Thoracic aorta (tissue), 2 donors: ENCODE measurements at regions not wholly inside any gene's neighbourhood (a gene's known extent, or its start where the extent isn't known, plus 50 kb on each side); places are given as distances from the start of the nearest gene placed in this dataset.

Experiments
- ATAC-seq: fragments of 150-250 bp; one replicate; pipeline ENCODE4 v1.8.0; 2017; ENCODE audit warnings: low read depth; ENCODE audit not compliant: insufficient number of reproducible peaks, low FRiP score
- DNase-seq: peaks from one replicate; pipeline ENCODE4 v3.0.0-alpha.2; 2020; ENCODE audit warnings: low spot score
- H3K27ac ChIP-seq, 2 donors: fragments of 200-600 bp; sonication (generic); 1 replicate in 1 of 2; 2 replicates in 1 of 2; pipeline ENCODE4 v1.5.1; 2016; ENCODE audit warnings: mild to moderate bottlenecking in 2 of 2, moderate library complexity in 2 of 2
- H3K27me3 ChIP-seq: fragments of 200-600 bp; sonication (generic); replicated peaks from 2 replicates; pipeline ENCODE4 v1.6.0; 2016; ENCODE audit warnings: mild to moderate bottlenecking; ENCODE audit not compliant: insufficient read depth
- H3K36me3 ChIP-seq: fragments of 200-600 bp; sonication (generic); one replicate; pipeline ENCODE4 v1.5.1; 2016
- H3K4me1 ChIP-seq, 2 donors: fragments of 200-600 bp; sonication (generic); 1 replicate in 1 of 2; 2 replicates in 1 of 2; pipeline versions ENCODE4 v1.5.1 to v1.6.0; 2016; ENCODE audit warnings: low read depth in 2 of 2, mild to moderate bottlenecking in 1 of 2; ENCODE audit not compliant: control insufficient read depth in 1 of 2
- H3K4me3 ChIP-seq: fragments of 200-600 bp; sonication (generic); 2 replicates; pipeline ENCODE4 v1.5.1; 2016; ENCODE audit warnings: mild to moderate bottlenecking
- H3K9me3 ChIP-seq: fragments of 200-600 bp; sonication (generic); 2 replicates; pipeline ENCODE4 v1.5.1; 2016
- CTCF ChIP-seq: fragments of 200-600 bp; sonication (generic); IDR thresholded peaks from one replicate; pipeline ENCODE4 v1.5.1; 2019; ENCODE audit warnings: antibody characterized with exemption

GRCh38 chr22:27466778-27467438, 334.6 kb downstream of the MN1 start:
- no peak overlapping the region for H3K27ac ChIP-seq
- ATAC-seq = no peak

GRCh38 chr22:27467711-27468110, 333.8 kb downstream of the MN1 start:
- no peak for DNase-seq
- Histone ChIP-seq H3K27me3 (no peaks in the 10 kb centered on the region), H3K27ac (no peak overlapping the region), H3K9me3 (no peaks in the 10 kb centered on the region), H3K4me1 (peaks cover 0 to 4% of the 10 kb centered on the region in 2 donors), H3K4me3 (no peak overlapping the region), H3K36me3 (no peaks in the 10 kb centered on the region)
- ATAC-seq = no peak
- no peak for TF ChIP-seq CTCF

More at GRCh38 chr22:27466778-27467438, 334.6 kb downstream of the MN1 start:
- DNase-seq = no peak
- Histone ChIP-seq H3K9me3 (no peaks in the 10 kb centered on the region), H3K4me3 (no peak overlapping the region), H3K36me3 (no peaks in the 10 kb centered on the region), H3K4me1 (peaks cover 5 to 12% of the 10 kb centered on the region in 2 donors), H3K27me3 (no peaks in the 10 kb centered on the region)
- no peak for TF ChIP-seq CTCF

GRCh38 chr22:27468712-27469111, 332.8 kb downstream of the MN1 start:
- H3K9me3 ChIP-seq = no peaks in the 10 kb centered on the region
- no peak overlapping the region for H3K4me3 ChIP-seq
- H3K4me1 ChIP-seq = no peaks in the 10 kb centered on the region
- H3K27me3 ChIP-seq = no peaks in the 10 kb centered on the region
- no peaks in the 10 kb centered on the region for H3K36me3 ChIP-seq
- TF ChIP-seq CTCF = no peak
- H3K27ac ChIP-seq = no peak overlapping the region
- no peak for ATAC-seq
- no peak for DNase-seq

GRCh38 chr22:27470169-27470772, 331.3 kb downstream of the MN1 start:
- H3K4me1 ChIP-seq = no peaks in the 10 kb centered on the region
- no peaks in the 10 kb centered on the region for H3K27me3 ChIP-seq
- no peak for ATAC-seq
- DNase-seq = no peak
- H3K27ac ChIP-seq = no peak overlapping the region
- no peaks in the 10 kb centered on the region for H3K9me3 ChIP-seq
- H3K4me3 ChIP-seq = no peak overlapping the region
- no peaks in the 10 kb centered on the region for H3K36me3 ChIP-seq
- no peak for TF ChIP-seq CTCF

- Histone ChIP-seq H3K36me3 (no peaks in the 10 kb centered on the region), H3K4me3 (no peak overlapping the region), H3K27ac (no peak overlapping the region), H3K4me1 (no peaks in the 10 kb centered on the region), H3K9me3 (no peaks in the 10 kb centered on the region), H3K27me3 (no peaks in the 10 kb centered on the region)
- ATAC-seq (no peak), DNase-seq (no peak)
- no peak for TF ChIP-seq CTCF
These were observed 328.6 kb downstream of the MN1 start for GRCh38 chr22:27472975-27473374.
